GM19438 (cell line): ENCODE measurements at regions not wholly inside any gene's neighbourhood (a gene's known extent, or its start where the extent isn't known, plus 50 kb on each side); places are given as distances from the start of the nearest gene placed in this dataset.

Experiments
- ATAC-seq: cut with Tn5 transposase; IDR thresholded peaks from one replicate; pipeline ENCODE4 v1.9.1; 2021; ENCODE audit warnings: low read depth; ENCODE audit not compliant: unreplicated experiment

GRCh38 chr4:114280645-114281044 is 301.2 kb upstream of the ARSJ start:
- ATAC-seq = no peak

GRCh38 chr4:114281164-114281960 is 301.9 kb upstream of the ARSJ start:
- ATAC-seq = no peak

DNA sequence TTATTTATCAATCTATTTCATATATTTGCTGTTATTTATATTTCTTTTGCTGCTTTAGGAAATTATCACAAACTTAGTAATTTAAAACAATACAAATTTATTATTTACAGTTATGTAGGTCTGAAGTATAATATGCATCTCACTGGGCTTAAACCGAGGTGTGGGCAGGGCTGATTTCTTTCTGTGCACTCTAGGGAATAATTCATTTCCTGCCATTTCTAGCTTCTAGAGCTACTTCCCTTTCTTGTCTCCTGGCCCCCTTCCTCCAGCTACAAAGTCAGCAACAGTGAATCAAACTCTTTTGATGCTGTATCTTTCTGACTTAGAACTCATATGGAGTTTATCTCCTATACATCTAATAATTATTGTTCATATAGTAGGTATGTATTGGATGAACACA is 303.5 kb upstream of the ARSJ start:
- ATAC-seq = no peak

DNA sequence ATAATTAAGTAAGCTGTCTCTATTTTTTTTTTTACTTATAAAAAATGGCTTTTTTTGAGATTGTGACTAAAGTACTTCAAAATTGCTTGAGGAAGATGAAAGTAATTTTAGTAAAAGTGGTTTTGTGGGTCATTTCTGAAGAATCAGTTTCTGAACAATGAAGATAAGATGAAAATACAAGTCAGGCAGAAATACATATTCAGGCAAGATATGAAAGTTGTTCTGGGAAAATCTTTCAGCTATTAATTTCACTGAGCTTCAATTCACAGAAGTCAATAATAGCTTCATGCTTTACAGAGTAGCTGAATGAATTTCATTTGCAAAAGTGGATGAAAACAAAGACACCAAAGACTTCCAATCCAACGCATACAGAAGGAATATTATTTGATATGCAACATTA is 305.2 kb upstream of the ARSJ start:
- peak; percentile 64 for ATAC-seq

DNA sequence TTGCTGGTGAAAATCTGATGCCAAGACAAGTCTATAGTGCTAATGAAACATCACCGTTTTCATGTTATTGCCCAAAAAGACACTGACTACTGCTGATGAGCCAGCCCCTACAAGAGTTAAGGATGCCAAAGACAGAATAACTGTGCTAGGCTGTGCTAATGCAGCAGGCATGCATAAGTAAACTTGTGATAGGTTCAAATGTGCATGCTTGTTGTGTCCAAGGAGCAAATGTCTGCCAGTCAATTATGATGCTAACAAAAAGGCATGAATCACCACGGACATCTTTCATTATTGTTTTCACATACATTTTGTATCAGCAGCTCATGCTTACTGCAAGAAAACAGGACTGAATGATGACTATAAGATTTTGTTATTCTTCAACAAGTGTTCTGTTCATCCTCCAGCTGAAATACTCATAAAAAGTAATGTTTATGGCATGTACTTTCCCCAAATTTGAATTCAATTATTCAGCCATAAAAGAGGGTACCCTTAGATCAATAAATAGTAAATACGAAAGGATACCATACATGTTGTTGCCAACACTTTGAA is 306.9 kb upstream of the ARSJ start:
- no peak for ATAC-seq

GRCh38 chr4:114287079-114287696 is 307.7 kb upstream of the ARSJ start:
- no peak for ATAC-seq

- ATAC-seq = no peak
These were observed 302.5 kb upstream of the UGT8 start for GRCh38 chr4:114296126-114296525.

DNA sequence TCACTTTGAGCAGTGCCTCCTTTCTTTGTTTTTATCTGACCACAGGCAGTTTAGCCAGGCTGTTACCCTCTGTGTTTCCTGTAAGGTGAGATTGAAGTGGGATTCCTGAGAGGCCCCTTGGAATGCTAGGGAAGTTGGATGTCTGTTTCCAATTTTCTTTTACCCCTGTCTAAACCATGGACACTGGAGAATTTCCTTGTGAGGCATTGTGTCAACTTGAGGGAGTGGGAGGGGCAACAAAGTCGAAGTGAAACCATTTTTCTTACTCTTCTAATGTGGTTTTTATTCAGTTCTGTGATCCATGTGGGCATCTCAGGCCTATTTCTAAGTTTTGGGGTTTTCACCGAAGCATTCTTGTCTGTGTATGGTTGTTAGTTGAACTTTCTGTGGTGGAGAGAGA is 296.1 kb upstream of the UGT8 start:
- no peak for ATAC-seq

DNA sequence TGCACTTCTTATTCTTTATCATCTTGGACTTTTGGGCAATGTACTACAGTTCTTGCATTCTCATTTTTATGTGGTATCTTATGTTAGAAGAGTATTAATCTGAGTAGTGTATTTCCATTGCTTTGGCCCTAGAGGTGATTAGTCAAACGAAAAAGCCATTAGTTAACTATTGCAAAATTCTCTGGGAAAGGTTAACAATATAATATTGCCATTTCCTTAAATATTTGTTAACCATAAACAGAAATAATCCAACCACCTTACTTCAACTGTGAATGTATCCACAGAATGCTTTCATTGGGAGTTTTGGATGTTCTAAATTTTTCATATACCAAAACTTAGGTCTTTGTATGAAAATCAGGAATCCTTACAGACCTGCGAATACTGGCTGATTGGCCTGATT is 294.6 kb upstream of the UGT8 start:
- ATAC-seq = no peak

GRCh38 chr4:114304567-114304966 is 294.0 kb upstream of the UGT8 start:
- no peak for ATAC-seq

GRCh38 chr4:114306946-114307345 is 291.7 kb upstream of the UGT8 start:
- ATAC-seq = no peak

DNA sequence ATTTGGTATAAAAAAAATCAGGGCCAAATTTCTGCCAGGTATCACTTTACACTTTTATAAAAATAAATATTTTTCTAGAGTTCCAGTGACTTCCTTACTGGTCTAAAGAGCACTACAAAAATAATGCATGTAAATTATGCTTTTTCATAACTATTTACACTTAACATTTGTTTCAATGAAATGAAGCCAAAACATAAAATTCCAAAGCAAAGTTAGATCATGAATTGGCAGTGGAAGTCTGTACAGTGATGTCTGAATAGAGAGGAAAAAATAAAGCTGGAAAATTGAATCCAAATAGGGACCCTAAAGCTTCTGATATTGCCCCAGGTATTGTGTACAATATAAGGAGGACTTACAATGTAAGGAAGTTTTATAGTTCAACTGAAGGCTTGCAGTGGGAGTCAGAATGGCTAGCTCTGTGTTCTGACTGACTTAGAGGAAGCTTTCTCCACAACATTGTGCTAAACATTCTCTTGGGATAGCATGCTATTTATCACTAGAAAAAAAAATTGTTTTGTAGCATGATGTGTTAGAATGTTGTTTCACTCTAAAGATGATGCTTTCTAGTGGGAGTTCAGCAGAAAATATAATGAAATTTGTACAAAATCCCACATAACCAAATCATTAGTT is 288.2 kb upstream of the UGT8 start:
- ATAC-seq = no peak

DNA sequence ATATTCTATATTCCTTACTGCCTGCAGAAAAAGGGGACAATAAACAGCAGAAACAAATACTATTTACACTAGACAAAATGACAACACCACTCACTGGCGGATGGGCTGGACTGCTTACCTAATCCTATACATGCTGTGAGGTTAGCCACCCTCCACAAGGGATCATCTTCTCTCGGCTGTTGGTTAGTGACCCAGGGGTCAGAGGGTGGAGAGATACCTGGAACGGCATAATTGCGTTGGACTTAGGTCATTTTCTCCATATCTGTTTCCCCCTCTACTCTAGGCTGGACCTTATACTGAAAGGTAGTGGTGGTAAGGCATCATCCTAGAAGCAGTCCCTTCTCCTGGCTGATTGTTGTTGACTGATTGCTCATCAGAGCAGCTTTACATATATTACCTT is 286.8 kb upstream of the UGT8 start:
- ATAC-seq = no peak

- no peak for ATAC-seq
These were observed 286.3 kb upstream of the UGT8 start for GRCh38 chr4:114312338-114312737.

- no peak for ATAC-seq
These were observed 281.8 kb upstream of the UGT8 start for GRCh38 chr4:114316789-114317188.

DNA sequence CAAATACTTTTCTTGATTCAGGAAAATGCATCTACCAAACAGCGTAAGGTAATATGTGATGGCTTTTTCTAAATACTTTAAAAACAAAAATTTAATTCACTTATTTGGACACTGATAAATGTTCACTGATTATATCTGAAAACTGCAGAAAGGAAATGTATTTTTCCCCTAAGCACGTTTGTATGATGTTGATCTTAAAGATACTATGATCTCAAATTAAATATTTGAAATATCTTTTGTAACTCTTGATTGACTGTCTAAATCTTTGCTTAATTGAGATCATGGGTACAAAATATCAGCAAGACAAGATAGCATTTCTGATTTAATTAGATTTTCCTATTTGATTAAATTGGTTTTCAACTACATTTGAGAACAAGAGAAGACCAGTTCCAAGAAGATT is 281.0 kb upstream of the UGT8 start:
- no peak for ATAC-seq

DNA sequence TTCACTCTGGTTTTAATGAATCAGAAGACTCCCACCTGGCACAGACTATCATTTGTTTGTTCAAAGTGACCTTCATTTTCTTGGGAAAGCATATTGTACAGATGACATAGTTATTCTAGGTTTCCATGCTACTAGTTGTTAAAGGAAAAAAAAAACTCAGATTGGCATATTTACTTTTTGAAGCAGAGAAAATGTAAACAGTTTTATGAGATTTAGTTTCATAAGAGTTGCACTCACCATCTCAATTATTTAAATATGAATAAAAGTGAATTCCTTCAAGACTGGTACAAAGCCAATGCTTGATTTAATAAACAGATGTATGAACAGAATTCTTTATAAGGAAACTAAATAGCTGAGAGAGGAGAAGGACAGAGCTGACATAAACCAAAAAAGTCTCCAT is 280.3 kb upstream of the UGT8 start:
- no peak for ATAC-seq

- ATAC-seq = no peak
These were observed 278.5 kb upstream of the UGT8 start for GRCh38 chr4:114320126-114320525.

DNA sequence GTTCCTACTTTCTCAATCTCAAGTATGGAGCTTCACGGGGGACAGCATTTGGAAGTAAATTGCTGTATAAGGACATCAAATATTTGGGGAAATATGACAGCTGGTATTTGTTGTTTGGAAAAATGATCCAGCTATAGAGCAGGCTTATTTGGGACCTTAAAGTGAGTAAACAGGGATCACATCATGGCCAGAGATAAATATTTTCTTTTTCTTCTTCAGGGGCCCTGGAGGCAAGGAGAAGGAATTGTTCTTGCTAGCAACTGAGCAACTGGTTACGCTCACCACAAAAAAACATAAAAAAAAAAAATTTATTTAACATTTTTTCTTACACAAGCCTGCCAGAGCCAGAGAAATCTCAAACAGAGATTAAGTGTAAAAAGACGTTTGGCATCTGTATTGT is 277.2 kb upstream of the UGT8 start:
- ATAC-seq = no peak

DNA sequence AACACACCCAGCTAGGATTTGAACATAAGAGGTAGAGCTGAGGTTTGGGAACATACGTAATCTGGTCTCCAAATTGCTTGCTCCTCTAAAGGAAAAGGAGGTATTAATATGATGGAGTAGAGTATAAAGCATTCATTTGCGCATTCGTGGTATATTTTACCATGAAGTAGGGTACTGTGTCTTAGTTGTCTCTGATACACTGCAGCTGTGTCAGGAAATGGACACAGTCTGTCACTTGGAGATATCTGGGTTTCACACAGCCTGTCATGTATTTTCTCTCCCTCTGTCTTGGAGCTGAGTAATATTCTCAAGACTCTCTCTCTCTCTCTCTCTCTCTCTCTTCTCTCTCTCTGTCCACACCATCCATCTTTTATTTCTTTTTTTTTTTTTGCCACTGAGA is 274.8 kb upstream of the UGT8 start:
- ATAC-seq = no peak

GRCh38 chr4:114326358-114326757 is 272.2 kb upstream of the UGT8 start:
- no peak for ATAC-seq

DNA sequence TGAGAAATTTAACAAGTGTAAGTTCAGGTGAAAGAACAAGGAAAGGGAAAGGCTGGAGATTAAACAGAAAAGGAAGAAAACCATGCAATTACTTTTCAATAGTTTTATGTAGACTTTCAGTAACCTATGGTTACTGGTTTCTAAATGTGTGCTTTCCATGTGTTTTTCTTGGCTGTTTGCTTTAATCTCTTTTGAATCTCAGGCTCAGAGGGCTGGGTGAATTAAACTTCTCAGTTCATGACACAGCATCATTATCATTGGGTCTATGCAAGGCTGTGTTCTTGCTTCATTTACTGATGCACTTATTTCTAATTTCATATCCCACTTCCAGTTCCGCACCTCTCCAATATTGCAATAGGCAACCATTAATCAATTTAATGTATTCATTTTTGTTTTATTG is 266.5 kb upstream of the UGT8 start:
- no peak for ATAC-seq
